Transverse colon (tissue), 4 donors: ENCODE measurements at regions not wholly inside any gene's neighbourhood (a gene's known extent, or its start where the extent isn't known, plus 50 kb on each side); places are given as distances from the start of the nearest gene placed in this dataset.

ENCODE experiments used
- DNase-seq: peaks from one replicate; pipeline ENCODE4 v3.0.0-alpha.2; 2019
- H3K27ac ChIP-seq, 4 donors: fragments of 200-600 bp; sonication (generic); 2 replicates each; pipeline ENCODE4 v1.5.1; 2016 to 2018; ENCODE audit warnings: inconsistent platforms in 4 of 4
- H3K27me3 ChIP-seq: fragments of 200-600 bp; sonication (generic); 2 replicates; pipeline ENCODE4 v1.5.1; 2017; ENCODE audit warnings: inconsistent platforms
- H3K36me3 ChIP-seq, 4 donors: fragments of 200-600 bp; sonication (generic); 2 replicates each; pipeline ENCODE4 v1.5.1; 2017 to 2019; ENCODE audit warnings: inconsistent platforms in 4 of 4
- H3K4me1 ChIP-seq, 4 donors: fragments of 200-600 bp; sonication (generic); 2 replicates each; pipeline ENCODE4 v1.5.1; 2017 to 2020; ENCODE audit warnings: inconsistent platforms in 4 of 4
- H3K4me3 ChIP-seq, 4 donors: fragments of 200-600 bp; sonication (generic); 1 replicate in 1 of 4; 2 replicates in 3 of 4; pipeline versions ENCODE4 v1.5.1 to v1.6.1; 2017 to 2019; ENCODE audit warnings: inconsistent platforms in 4 of 4
- H3K9me3 ChIP-seq, 2 donors: fragments of 200-600 bp; sonication (generic); 2 replicates each; pipeline ENCODE4 v1.5.1; 2017 to 2019; ENCODE audit warnings: inconsistent platforms in 2 of 2
- CTCF ChIP-seq, 5 experiments: fragments of 200-600 bp in 3 of 5; fragments of 450-650 bp in 2 of 5; sonication (generic) in 3 of 5; IDR thresholded peaks; 1 replicate in 2 of 5; 2 replicates in 3 of 5; pipeline ENCODE4 v1.5.1; 2016 to 2017; ENCODE audit warnings: antibody characterized with exemption in 5 of 5, inconsistent platforms in 3 of 5, mild to moderate bottlenecking in 2 of 5, moderate library complexity in 1 of 5
- EP300 ChIP-seq: sonication (generic); formaldehyde crosslinking; IDR thresholded peaks from one replicate; pipeline ENCODE4 v1.6.1; 2017; ENCODE audit warnings: antibody characterized with exemption, low read depth
- POLR2A ChIP-seq: fragments of 450-650 bp; IDR thresholded peaks from one replicate; pipeline ENCODE4 v1.6.1; 2016; ENCODE audit warnings: antibody characterized with exemption, mild to moderate bottlenecking, moderate library complexity
- POLR2AphosphoS5 ChIP-seq, 3 donors: sonication (generic); formaldehyde crosslinking; IDR thresholded peaks; one replicate each; pipeline ENCODE4 v1.6.1; 2016; ENCODE audit warnings: antibody characterized with exemption in 3 of 3
- WGBS, 2 donors: methylation state at CpG; one replicate each; pipeline ENCODE4 v1.1.5; 2018; ENCODE audit warnings: low coverage in 1 of 2; 5-methylcytosine and 5-hydroxymethylcytosine counted together
- in situ Hi-C, 4 donors: fragments of 200-750 bp; cut with MboI; loops; one replicate each; pipeline versions ENCODE4 v1.15.0 to v1.15.1; 2017; ENCODE audit warnings: low sequenced_read_pairs in 3 of 4, low pct_ligation_motif_present in 1 of 4, low pct_unique_long_range_greater_than_20kb in 1 of 4
- intact Hi-C: fragments of 100-400 bp; cut with DNase I; formaldehyde crosslinking; loops from one replicate; pipeline ENCODE4 v1.15.1; 2023; ENCODE audit warnings: low total_unique reads

GRCh38 chr2:81853341-81853740 lies 1548.8 kb upstream of the LRRTM1 start:
- Histone ChIP-seq H3K4me1 (no peaks in the 10 kb centered on the region), H3K27me3 (no peaks in the 10 kb centered on the region), H3K9me3 (no peaks in the 10 kb centered on the region), H3K27ac (no peak overlapping the region), H3K36me3 (no peaks in the 10 kb centered on the region), H3K4me3 (no peak overlapping the region)
- no peak for DNase-seq
- 73 to 97% methylated on average over 2 of the region's 2 CpGs for WGBS, 2 donors
- in situ Hi-C loops (no loop called here), intact Hi-C loops (no loop called here)
- no peak for TF ChIP-seq EP300
- TF ChIP-seq POLR2AphosphoS5 (IDR thresholded peaks at IDR 0.05): no peak
- TF ChIP-seq CTCF (IDR thresholded peaks at IDR 0.05): no peak
- no peak for TF ChIP-seq POLR2A

- intact Hi-C loops (no loop called here), in situ Hi-C loops (no loop called here)
- TF ChIP-seq POLR2AphosphoS5 (IDR thresholded peaks at IDR 0.05) (no peak), CTCF (IDR thresholded peaks at IDR 0.05) (no peak), EP300 (no peak), POLR2A (no peak)
- no peak for DNase-seq
- Histone ChIP-seq H3K36me3 (no peaks in the 10 kb centered on the region), H3K4me1 (no peaks in the 10 kb centered on the region), H3K27me3 (no peaks in the 10 kb centered on the region), H3K4me3 (no peak overlapping the region), H3K27ac (no peak overlapping the region), H3K9me3 (no peaks in the 10 kb centered on the region)
- 81 to 89% methylated on average over 1 to 2 of the region's 2 CpGs for WGBS, 2 donors
Measured at GRCh38 chr2:81852651-81853050, 1548.1 kb upstream of the LRRTM1 start.

- Histone ChIP-seq H3K27ac (no peak overlapping the region), H3K9me3 (no peaks in the 10 kb centered on the region), H3K4me3 (no peak overlapping the region), H3K36me3 (no peaks in the 10 kb centered on the region), H3K27me3 (no peaks in the 10 kb centered on the region), H3K4me1 (no peaks in the 10 kb centered on the region)
- WGBS, 2 donors: 50 to 64% methylated on average over 2 of the region's 2 CpGs
- intact Hi-C loops: no loop called here
- TF ChIP-seq POLR2A (no peak), POLR2AphosphoS5 (IDR thresholded peaks at IDR 0.05) (no peak), EP300 (no peak), CTCF (IDR thresholded peaks at IDR 0.05) (no peak)
- in situ Hi-C loops: no loop called here
- DNase-seq: no peak
Measured at GRCh38 chr2:81839780-81840179, 1535.2 kb upstream of the LRRTM1 start.

- Histone ChIP-seq H3K27me3 (no peaks in the 10 kb centered on the region), H3K27ac (no peak overlapping the region), H3K4me3 (no peak overlapping the region), H3K9me3 (peaks cover 0 to 15% of the 10 kb centered on the region in 2 donors), H3K36me3 (no peaks in the 10 kb centered on the region), H3K4me1 (no peaks in the 10 kb centered on the region)
- intact Hi-C loops: no loop called here
- in situ Hi-C loops: no loop called here
- DNase-seq: no peak
- TF ChIP-seq EP300 (no peak), POLR2A (no peak), POLR2AphosphoS5 (IDR thresholded peaks at IDR 0.05) (no peak), CTCF (IDR thresholded peaks at IDR 0.05) (no peak)
- WGBS, 2 donors: 86 to 87% methylated on average over 1 to 2 of the region's 2 CpGs
Measured at GRCh38 chr2:81835321-81836000, 1530.9 kb upstream of the LRRTM1 start.
